Embryonic facial prominence (tissue), 1 donor: ENCODE measurements at regions not wholly inside any gene's neighbourhood (a gene's known extent, or its start where the extent isn't known, plus 50 kb on each side); places are given as distances from the start of the nearest gene placed in this dataset.

Source experiments
- DNase-seq: peaks from one replicate; pipeline ENCODE4 v3.0.0-alpha.2; 2016; ENCODE audit errors: extremely low spot score

DNA sequence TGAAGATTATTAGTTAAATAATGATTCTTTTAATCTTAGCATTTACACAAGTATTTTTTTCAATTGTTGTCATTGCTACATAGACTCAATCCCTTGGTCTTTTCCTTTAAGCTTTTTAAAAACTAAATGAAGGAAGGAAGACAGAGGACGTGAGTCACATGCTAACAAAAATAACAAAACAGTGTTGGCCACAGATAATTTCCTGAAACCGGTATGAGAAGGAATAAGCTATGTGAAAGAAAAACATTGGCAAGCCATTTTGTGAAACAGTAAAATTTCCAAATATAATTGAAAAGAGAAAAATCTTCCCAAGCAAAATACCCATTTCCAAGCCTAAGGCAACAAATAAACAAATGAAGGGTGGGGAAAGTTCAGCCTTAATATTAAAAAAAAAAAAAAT is 223.0 kb downstream of the AHR start:
- DNase-seq = no peak

DNA sequence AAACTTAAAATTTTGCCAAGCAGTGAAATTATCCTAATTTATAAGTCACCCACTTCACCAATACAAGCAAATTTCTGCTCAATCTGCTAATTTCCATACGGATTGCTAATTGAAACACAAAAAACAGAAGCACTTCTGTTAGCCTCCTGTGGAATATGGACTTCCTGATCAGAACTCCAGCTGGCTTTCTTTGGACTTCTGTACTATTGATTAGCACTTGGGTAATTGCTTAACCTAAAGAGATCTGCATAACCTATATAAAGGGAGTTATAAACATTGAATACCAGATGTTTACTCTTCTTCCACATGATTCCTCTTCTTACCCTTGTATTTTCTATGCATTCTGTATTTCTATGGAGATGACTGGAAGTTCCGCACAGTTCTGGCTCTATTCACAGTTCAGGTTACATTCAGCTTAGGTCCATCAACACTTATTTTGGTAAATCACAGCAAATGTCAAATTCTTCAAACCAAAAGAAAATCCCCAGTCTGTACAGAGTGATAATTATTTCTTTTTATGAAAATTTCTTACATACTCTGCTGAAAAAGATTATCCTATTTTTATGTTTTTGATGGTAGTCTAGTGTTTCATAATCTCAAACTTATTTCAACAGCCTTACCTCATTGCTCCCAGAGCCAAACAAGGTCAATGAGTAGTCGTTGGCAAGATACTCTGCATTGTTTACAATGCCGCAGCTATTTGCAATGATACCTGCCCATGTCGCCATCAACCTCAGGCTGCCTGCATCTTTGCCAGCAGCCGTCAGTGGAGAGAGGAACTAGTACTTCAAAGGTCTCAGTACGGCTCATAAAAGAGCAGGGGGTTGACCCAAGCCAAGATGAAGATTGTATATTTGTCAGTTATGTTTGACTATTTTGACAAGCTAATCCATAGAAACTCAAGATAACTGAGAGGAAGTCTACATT is 225.6 kb downstream of the AHR start:
- no peak for DNase-seq

DNA sequence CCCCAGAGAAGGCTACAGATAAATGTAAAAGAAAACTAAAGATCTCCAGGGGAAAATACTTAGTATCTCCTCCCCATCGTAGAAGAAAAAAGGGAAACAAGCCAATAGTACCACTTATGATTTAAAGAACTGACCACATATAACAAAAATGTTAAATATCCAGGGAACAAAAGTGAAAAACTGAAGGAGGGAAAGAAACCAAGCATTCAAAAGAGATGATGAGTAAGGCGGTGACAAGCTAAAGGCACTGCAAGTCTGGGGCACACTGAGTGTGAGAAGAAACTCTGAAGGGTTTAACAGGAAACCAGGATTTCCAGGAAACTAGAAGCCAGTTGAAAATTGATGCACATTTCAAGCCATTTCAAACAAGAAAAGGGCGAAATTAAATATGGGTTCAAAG is 226.3 kb downstream of the AHR start:
- no peak for DNase-seq

DNA sequence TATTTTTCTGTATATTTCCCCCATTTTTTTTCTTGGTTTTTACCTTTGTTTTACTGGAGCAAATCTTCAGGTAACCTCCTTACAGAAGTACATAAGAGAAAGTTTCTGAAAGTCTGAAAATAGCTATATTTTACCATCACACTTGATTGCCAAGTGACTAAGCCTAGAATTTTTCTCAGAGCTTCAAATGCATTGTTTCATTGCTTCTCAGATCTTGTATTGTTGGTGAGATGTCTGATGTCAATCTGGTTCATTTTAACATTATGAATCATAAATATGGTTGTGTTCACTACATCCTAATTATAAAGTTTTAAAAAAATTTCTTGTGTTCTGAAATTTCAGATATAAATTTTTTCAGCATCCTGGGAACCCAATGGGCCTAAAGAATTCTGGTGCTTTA is 228.2 kb downstream of the AHR start:
- no peak for DNase-seq

DNA sequence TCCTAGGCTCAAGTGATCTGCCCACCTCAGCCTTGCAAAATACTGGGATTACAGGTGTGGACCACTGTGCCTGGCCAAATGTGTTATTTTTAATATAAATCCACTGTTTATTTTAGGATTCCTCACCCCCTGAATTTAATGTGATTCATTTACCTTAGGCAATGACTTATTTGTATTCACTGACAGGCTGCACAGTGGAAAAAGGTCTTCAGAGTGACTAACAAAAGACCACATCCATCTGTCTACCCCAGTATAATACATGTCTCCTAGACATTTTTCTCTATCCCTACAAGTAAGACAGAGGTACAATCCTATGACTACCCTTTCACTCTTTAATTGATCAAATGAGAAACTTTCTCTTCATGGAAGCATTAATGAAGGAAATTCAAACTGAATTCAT is 230.2 kb downstream of the AHR start:
- DNase-seq = no peak

GRCh38 chr7:17530244-17530643 is 231.8 kb downstream of the AHR start:
- no peak for DNase-seq

GRCh38 chr7:17530741-17531421 is 232.4 kb downstream of the AHR start:
- no peak for DNase-seq

DNA sequence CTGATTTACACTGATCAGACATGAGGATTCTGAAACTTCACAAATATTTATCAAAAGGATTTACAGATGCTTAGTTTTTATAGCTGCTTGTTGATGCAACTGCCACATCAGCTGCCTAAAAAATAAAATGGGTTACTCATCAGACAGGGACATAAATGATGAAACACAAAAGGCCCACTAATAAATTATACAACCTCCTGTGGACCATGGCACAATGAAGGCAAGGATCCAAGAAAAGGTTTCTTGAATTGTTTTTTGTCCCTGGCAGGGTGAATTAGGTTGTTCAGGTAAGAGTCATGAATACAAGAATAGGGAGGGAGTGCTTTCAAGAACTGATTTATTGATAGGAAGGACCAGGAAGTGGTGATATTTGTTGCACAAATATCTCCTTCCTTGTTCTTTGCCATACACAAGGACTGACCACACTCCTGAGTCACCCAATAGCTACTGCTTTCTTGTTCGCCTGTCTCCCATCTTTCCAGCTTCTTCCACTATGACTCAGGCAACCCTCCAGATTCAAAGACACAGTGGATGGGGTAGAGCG is 234.5 kb downstream of the AHR start:
- no peak for DNase-seq

DNA sequence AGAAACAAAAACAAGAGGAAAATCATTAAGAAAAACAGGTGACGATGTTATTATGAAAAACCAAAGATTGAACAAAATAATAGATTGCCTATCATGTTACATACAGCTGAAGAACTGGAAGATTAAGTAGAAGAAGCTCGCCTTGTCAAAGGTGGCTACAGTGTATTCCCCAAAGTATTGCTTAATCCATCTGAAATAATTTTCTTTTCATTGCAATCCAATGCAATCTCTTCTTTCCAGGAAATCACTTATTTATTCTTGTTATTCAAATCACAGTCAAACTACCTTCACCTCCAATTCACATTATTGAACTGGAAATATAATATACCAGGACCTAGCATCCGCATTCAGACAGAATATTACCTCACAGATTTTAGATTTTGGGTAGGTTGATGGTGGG is 235.9 kb downstream of the AHR start:
- DNase-seq = no peak

DNA sequence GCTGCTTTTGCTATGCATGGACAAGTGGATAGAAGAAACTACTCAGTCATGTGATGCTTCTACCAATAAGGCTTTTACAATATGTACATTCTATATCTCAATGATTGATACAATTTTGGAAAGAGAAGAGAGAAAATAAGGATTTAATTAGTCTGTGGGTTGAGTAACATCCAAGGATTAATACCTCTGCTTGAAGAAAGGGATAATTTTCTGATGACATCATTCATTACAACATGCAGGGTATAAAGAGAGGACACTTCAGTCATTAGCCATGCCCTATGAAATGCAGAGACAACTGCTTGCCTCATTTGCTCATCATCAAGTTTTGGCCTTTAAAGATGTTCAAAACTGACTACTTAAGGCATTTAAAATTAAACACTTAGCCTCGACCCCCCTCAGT is 237.3 kb downstream of the AHR start:
- no peak for DNase-seq

GRCh38 chr7:17544401-17544800 is 245.9 kb downstream of the AHR start:
- DNase-seq = no peak

DNA sequence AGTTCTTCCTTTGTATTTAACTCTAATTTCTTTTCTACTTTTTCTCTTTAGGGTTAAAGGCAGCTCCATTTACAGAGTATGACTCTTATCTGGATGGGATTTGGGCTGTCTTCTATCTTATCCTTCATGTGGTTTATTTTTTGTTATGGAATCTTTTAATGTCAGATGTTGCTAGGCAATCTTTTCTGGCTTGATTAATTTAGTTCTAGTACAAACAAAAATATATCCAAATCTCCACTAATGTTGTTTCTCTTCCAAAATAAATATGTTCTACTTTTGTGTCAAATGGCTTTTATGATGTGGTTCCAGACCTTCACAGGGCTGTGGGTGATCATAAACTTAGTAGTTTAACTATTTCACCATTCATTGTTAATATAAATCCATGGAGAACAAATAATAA is 246.9 kb downstream of the AHR start:
- no peak for DNase-seq

- DNase-seq = no peak
These were observed 247.7 kb downstream of the AHR start for GRCh38 chr7:17546189-17546588.

- no peak for DNase-seq
These were observed 248.1 kb downstream of the AHR start for GRCh38 chr7:17546592-17546991.

DNA sequence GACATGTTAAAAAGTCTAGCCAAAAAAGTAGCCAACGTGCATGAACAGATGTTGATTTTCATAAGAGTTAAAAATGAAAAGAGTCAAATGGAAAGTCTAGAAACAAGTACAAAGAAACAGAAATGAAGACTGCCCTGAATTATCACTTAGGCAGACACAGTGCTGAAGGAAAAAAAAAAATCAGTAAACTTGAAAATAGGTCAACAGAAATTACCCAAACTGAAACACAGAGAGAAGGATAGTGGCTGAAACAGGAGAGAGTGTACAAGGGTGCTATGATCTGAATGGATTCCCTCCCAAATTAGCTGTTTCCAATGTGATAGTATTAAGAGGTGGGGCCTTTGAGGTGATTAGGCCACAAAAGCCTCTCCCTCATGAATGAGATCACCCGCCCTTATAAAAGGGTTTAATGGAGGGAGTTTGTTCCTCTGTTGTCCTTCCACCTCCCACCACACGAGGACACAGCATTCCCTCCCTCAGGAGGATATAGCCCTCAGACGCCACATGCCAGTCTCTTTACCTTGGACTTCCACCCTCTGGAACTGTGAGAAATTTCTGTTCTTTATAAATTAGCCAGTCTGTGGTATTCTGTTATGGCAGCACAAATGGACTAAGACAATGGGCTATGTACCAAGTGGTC is 249.7 kb downstream of the AHR start:
- no peak for DNase-seq

DNA sequence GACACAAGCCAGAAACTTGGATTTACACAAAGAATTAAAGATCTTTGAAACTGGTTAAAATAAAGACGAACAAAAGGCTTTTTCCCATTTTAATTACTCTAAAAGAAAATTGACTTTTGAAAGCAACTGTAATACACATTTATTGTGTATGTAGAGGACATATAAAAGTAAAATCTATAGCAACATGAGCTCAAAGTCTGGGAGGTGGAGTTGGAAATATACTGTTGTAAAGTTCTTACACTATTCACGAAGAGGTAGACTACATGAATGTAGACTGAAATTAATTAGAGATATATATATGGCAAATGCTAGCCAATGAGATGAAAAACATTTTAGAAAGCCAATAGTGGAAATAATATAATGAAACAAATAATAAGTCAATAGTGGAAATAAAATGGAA is 251.0 kb downstream of the AHR start:
- no peak for DNase-seq

GRCh38 chr7:17552373-17552772 is 253.9 kb downstream of the AHR start:
- no peak for DNase-seq

DNA sequence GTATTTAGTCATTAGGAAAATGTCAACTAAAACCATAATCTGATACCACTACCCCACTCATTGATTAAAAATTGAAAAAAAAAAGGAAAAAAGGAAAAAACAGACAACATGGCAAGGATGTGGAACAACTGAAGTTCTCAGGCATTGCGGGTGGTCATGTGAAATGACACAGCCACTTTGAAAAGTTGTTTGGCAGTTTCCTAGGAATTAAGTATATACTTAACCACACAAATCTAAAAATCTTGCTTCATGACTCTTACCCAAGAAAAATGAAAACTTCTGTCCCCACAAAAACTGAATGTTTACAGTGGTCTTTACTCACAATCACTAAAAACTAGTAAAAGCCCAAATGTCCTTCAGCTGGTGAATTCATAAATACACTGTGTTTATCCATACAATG is 254.5 kb downstream of the AHR start:
- DNase-seq = no peak

DNA sequence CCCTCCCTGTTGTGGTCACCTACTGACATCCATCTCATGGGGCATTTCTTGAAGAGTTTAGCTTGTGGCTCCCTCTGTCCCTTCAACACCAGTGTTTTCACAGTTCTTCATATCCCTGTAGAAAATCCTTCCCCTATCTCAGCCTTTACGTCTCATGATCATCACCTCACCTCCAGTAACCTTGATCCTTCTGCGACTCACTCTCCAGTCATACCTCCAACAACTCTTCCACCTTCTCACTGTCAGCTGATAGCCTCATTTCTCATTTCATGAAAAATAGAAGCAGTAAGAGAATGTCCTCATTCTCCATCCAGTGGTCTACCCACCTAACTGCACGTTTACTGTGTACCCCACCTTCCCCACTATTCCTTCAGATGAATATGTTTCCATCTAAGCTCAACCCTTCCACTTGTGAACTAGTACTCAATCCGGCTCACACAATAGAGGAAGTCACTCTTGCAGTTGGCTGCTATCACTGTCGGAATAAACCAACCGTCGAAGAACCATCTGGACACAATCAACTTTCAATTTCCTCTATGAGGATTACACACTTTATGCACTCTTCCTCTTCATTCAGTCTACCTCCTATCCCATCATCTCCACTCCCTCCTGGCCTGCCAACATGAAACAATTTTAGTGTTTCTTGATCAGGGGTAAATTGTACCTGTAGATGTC is 256.0 kb downstream of the AHR start:
- DNase-seq = no peak

- DNase-seq = no peak
These were observed 257.9 kb downstream of the AHR start for GRCh38 chr7:17556247-17556956.

DNA sequence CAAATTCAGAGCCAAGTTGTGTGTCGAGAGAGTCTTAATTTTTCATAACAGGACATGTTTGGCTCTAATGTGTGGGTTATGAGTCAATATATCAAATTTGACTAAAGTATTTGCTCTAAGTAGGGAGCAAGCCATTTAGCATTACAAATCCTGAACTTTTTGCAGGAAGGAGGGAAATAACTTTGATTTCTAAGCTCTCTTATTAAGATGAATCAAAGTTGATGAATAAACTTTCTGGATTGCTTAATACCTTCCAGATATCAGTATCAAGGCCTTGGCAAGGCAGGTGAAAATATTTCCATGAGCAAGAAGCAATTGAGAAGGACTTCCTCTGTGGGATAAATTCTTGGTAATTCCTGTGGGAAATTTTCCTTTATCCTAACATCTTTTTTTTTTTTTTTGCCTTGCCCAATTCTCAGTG is 258.8 kb downstream of the AHR start:
- no peak for DNase-seq
